GM12878 (cell line): ENCODE measurements at regions not wholly inside any gene's neighbourhood (a gene's known extent, or its start where the extent isn't known, plus 50 kb on each side); places are given as distances from the start of the nearest gene placed in this dataset.

ENCODE experiments used
- HDAC6 ChIP-seq: fragments of 200-600 bp; sonication (generic); IDR thresholded peaks from one replicate; pipeline ENCODE4 v1.8.0; 2017; ENCODE audit warnings: antibody characterized with exemption; ENCODE audit not compliant: unreplicated experiment
- TF ChIP-seq, protein P1 (sequence below), 3 experiments: IDR thresholded peaks in 2 of 3; conservative IDR thresholded peaks in 1 of 3; 2 replicates each; pipeline ENCODE4 v1.5.1; 2011; ENCODE audit warnings: low read depth in 3 of 3, low read length in 3 of 3, mild to moderate bottlenecking in 3 of 3, control low read depth in 2 of 3, moderate library complexity in 2 of 3, inconsistent platforms in 1 of 3, mixed read lengths in 1 of 3; ENCODE audit not compliant: control insufficient read depth in 2 of 3, insufficient read depth in 1 of 3; ENCODE audit errors: extremely low read depth in 1 of 3

DNA sequence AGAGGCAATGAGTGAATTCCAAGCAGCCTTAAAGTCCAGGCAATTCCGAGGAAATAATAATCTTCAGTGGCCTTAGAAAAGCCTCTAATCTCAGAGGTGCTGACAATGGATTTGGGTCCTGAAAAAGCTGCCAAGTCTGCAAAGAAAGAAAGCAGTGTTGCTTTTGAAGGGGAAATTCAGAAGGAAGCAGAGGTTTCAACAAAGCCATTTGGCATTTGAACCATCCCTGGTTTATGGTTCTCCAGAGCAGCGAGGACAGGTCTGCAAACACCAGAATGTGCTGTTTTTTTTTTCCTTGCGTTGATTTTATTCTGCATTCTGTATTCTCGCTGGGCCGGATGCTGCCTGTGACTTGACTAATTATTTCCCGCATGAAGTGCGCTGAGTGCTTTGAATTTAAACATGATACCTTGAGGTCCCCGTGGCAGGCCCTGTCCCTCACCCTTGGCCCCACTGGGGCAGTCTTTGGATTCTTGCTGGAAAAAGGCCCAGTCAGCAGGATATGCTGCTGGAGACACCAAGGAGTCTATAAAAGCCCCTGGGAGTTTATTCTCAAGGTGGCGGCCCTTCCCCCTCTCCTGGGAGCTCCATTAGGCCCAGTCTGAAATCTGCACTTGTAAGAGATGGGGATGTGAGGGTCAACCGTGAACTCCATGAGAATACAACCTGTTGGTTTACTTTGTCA is 338.3 kb downstream of the HAPSTR1 start:
- TF ChIP-seq, protein P1, sequence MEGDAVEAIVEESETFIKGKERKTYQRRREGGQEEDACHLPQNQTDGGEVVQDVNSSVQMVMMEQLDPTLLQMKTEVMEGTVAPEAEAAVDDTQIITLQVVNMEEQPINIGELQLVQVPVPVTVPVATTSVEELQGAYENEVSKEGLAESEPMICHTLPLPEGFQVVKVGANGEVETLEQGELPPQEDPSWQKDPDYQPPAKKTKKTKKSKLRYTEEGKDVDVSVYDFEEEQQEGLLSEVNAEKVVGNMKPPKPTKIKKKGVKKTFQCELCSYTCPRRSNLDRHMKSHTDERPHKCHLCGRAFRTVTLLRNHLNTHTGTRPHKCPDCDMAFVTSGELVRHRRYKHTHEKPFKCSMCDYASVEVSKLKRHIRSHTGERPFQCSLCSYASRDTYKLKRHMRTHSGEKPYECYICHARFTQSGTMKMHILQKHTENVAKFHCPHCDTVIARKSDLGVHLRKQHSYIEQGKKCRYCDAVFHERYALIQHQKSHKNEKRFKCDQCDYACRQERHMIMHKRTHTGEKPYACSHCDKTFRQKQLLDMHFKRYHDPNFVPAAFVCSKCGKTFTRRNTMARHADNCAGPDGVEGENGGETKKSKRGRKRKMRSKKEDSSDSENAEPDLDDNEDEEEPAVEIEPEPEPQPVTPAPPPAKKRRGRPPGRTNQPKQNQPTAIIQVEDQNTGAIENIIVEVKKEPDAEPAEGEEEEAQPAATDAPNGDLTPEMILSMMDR (IDR thresholded peaks at IDR 0.05 in 2 of 3, conservative IDR thresholded peaks at IDR 0.05 in 1 of 3; ENCODE audit: control insufficient read depth in 2 of 3, extremely low read depth in 1 of 3, insufficient read depth in 1 of 3, low read depth in 3 of 3, low read length in 3 of 3), result no peak
- TF ChIP-seq HDAC6, result no peak
